H9 (cell line): ENCODE measurements at regions not wholly inside any gene's neighbourhood (a gene's known extent, or its start where the extent isn't known, plus 50 kb on each side); places are given as distances from the start of the nearest gene placed in this dataset.

Source experiments
- DNase-seq: peaks from one replicate; pipeline ENCODE4 v3.0.0-alpha.2; 2017
- H2AFZ ChIP-seq: one replicate; pipeline ENCODE4 v1.6.1; 2013; ENCODE audit warnings: mild to moderate bottlenecking, low read length, control low read depth, moderate library complexity
- H2AK5ac ChIP-seq: 2 replicates; pipeline ENCODE4 v1.6.1; 2013; ENCODE audit warnings: low read length, control low read depth, mixed read lengths; ENCODE audit not compliant: insufficient read length
- H2BK120ac ChIP-seq: one replicate; pipeline ENCODE4 v1.6.1; 2013; ENCODE audit warnings: low read depth, mild to moderate bottlenecking, low read length, control low read depth, inconsistent platforms; ENCODE audit not compliant: poor library complexity, severe bottlenecking
- H2BK12ac ChIP-seq: 2 replicates; pipeline ENCODE4 v1.6.1; 2013; ENCODE audit warnings: low read length, control low read depth, mixed read lengths, low read depth; ENCODE audit not compliant: insufficient read length
- H2BK15ac ChIP-seq: 2 replicates; pipeline ENCODE4 v1.6.1; 2013; ENCODE audit warnings: low read depth, low read length, control low read depth
- H2BK20ac ChIP-seq: one replicate; pipeline ENCODE4 v1.6.1; 2013; ENCODE audit warnings: low read depth, mild to moderate bottlenecking, low read length, control low read depth, inconsistent platforms; ENCODE audit not compliant: poor library complexity, severe bottlenecking
- H2BK5ac ChIP-seq: 2 replicates; pipeline ENCODE4 v1.6.1; 2013; ENCODE audit warnings: low read length, control low read depth, mixed read lengths; ENCODE audit not compliant: insufficient read length
- H3K14ac ChIP-seq: 2 replicates; pipeline ENCODE4 v1.6.1; 2013; ENCODE audit warnings: low read length, control low read depth; ENCODE audit not compliant: insufficient read depth
- H3K18ac ChIP-seq: 2 replicates; pipeline ENCODE4 v1.6.1; 2013; ENCODE audit warnings: low read depth, mild to moderate bottlenecking, mixed read lengths, low read length, control low read depth; ENCODE audit not compliant: insufficient read length
- H3K23ac ChIP-seq: 2 replicates; pipeline ENCODE4 v1.6.1; 2013; ENCODE audit warnings: low read length, control low read depth, mixed read lengths, low read depth; ENCODE audit not compliant: insufficient read length
- H3K23me2 ChIP-seq: 2 replicates; pipeline ENCODE4 v1.6.1; 2013; ENCODE audit warnings: low read depth, mild to moderate bottlenecking, mixed read lengths, low read length, control low read depth; ENCODE audit not compliant: insufficient read length, poor library complexity, severe bottlenecking
- H3K27ac ChIP-seq: 2 replicates; pipeline ENCODE4 v1.5.1; 2013; ENCODE audit warnings: low read length, control low read depth, mixed read lengths, low read depth; ENCODE audit not compliant: insufficient read length
- H3K27me3 ChIP-seq: 2 replicates; pipeline ENCODE4 v1.6.1; 2013; ENCODE audit warnings: low read length, control low read depth, inconsistent platforms; ENCODE audit not compliant: insufficient read depth
- H3K4ac ChIP-seq: 2 replicates; pipeline ENCODE4 v1.6.1; 2013; ENCODE audit warnings: low read depth, mild to moderate bottlenecking, control low read depth, inconsistent platforms, low read length, moderate library complexity
- H3K4me1 ChIP-seq: 2 replicates; pipeline ENCODE4 v1.6.1; 2013; ENCODE audit warnings: low read length, control low read depth, inconsistent platforms; ENCODE audit not compliant: insufficient read depth
- H3K4me2 ChIP-seq: 2 replicates; pipeline ENCODE4 v1.6.1; 2013; ENCODE audit warnings: low read length, control low read depth, mixed read lengths; ENCODE audit not compliant: insufficient read length, insufficient read depth
- H3K56ac ChIP-seq: 2 replicates; pipeline ENCODE4 v1.6.1; 2013; ENCODE audit warnings: low read depth, mild to moderate bottlenecking, mixed read lengths, low read length, control low read depth; ENCODE audit not compliant: insufficient read length
- H3K79me1 ChIP-seq: 2 replicates; pipeline ENCODE4 v1.6.1; 2013; ENCODE audit warnings: low read depth, mild to moderate bottlenecking, moderate library complexity, low read length, control low read depth, inconsistent platforms; ENCODE audit not compliant: insufficient read depth, poor library complexity, severe bottlenecking
- H3K79me2 ChIP-seq: 2 replicates; pipeline ENCODE4 v1.6.1; 2013; ENCODE audit warnings: low read length, control low read depth, inconsistent platforms; ENCODE audit not compliant: insufficient read depth
- H3K9ac ChIP-seq: 2 replicates; pipeline ENCODE4 v1.6.1; 2013; ENCODE audit warnings: low read length, control low read depth, mixed read lengths; ENCODE audit not compliant: insufficient read length; ENCODE audit errors: extremely low read depth
- H3K9me3 ChIP-seq: one replicate; pipeline ENCODE4 v1.6.1; 2013; ENCODE audit warnings: low read depth, low read length, inconsistent platforms; ENCODE audit not compliant: control insufficient read depth
- H3T11ph ChIP-seq: one replicate; pipeline ENCODE4 v1.6.1; 2013; ENCODE audit warnings: mild to moderate bottlenecking, low read length, control low read depth, inconsistent platforms
- H4K20me1 ChIP-seq: one replicate; pipeline ENCODE4 v1.6.1; 2013; ENCODE audit not compliant: control insufficient read depth, insufficient read length, insufficient read depth
- H4K5ac ChIP-seq: 2 replicates; pipeline ENCODE4 v1.6.1; 2013; ENCODE audit warnings: low read depth, mild to moderate bottlenecking, mixed read lengths, low read length, control low read depth; ENCODE audit not compliant: insufficient read length
- H4K8ac ChIP-seq: replicated peaks from 2 replicates; pipeline ENCODE4 v1.6.1; 2013; ENCODE audit warnings: low read length, control low read depth, mixed read lengths, low read depth; ENCODE audit not compliant: insufficient read length
- H4K91ac ChIP-seq: 2 replicates; pipeline ENCODE4 v1.6.1; 2013; ENCODE audit warnings: low read depth, mild to moderate bottlenecking, moderate library complexity, mixed read lengths, low read length, control low read depth; ENCODE audit not compliant: insufficient read length
- H3K27ac Mint-ChIP-seq, 3 experiments: 2 replicates in 2 of 3; 3 replicates in 1 of 3; pipeline ENCODE4 v1.8.0; 2020 to 2021; ENCODE audit warnings: mixed read lengths in 3 of 3, mild to moderate bottlenecking in 1 of 3, moderate library complexity in 1 of 3
- H3K27me3 Mint-ChIP-seq: 2 replicates; pipeline ENCODE4 v1.8.0; 2021; ENCODE audit warnings: low read depth, mild to moderate bottlenecking, moderate library complexity, mixed read lengths
- H3K36me3 Mint-ChIP-seq, 3 experiments: 2 replicates in 2 of 3; 3 replicates in 1 of 3; pipeline ENCODE4 v1.8.0; 2020 to 2021; ENCODE audit warnings: low read depth in 3 of 3, mixed read lengths in 3 of 3; ENCODE audit not compliant: insufficient read depth in 1 of 3
- H3K4me1 Mint-ChIP-seq, 2 experiments: 2 replicates each; pipeline ENCODE4 v1.8.0; 2020; ENCODE audit warnings: mixed read lengths in 2 of 2
- H3K4me3 Mint-ChIP-seq, 2 experiments: 2 replicates in 1 of 2; 3 replicates in 1 of 2; pipeline ENCODE4 v1.8.0; 2020 to 2021; ENCODE audit warnings: mild to moderate bottlenecking in 2 of 2, mixed read lengths in 2 of 2, moderate library complexity in 1 of 2
- H3K9me3 Mint-ChIP-seq, 2 experiments: 2 replicates in 1 of 2; 3 replicates in 1 of 2; pipeline ENCODE4 v1.8.0; 2020; ENCODE audit warnings: mild to moderate bottlenecking in 2 of 2, mixed read lengths in 2 of 2, moderate library complexity in 1 of 2
- CTCF ChIP-seq: fragments of 200-600 bp; sonication (generic); conservative IDR thresholded peaks from 3 replicates; pipeline ENCODE4 v1.8.0; 2021; ENCODE audit warnings: antibody characterized with exemption, mild to moderate bottlenecking

GRCh38 chr2:198711484-198711883, 746.3 kb downstream of the SATB2 start:
- no peak overlapping the region for H3T11ph ChIP-seq
- Mint-ChIP-seq H3K9me3 (no peaks in the 10 kb centered on the region), H3K27me3 (no peaks in the 10 kb centered on the region), H3K4me1 (peaks cover 0 to 6% of the 10 kb centered on the region in 2 experiments; a peak in 3 of 4 replicates), H3K36me3 (no peaks in the 10 kb centered on the region), H3K27ac (peak overlapping the region in 1 of 3 experiments; percentile 8; a peak in 3 of 7 replicates), H3K4me3 (no peak overlapping the region)
- H4K5ac ChIP-seq = no peak overlapping the region
- no peak overlapping the region for H3K4ac ChIP-seq
- no peaks in the 10 kb centered on the region for H3K23me2 ChIP-seq
- no peak overlapping the region for H3K27ac ChIP-seq
- no peak overlapping the region for H3K14ac ChIP-seq
- H4K8ac ChIP-seq = no peak overlapping the region
- no peaks in the 10 kb centered on the region for H3K27me3 ChIP-seq
- no peak overlapping the region for H3K18ac ChIP-seq
- no peaks in the 10 kb centered on the region for H3K79me1 ChIP-seq
- no peak for TF ChIP-seq CTCF
- H2BK15ac ChIP-seq = no peak overlapping the region
- H4K20me1 ChIP-seq = no peaks in the 10 kb centered on the region
- no peak overlapping the region for H3K9ac ChIP-seq
- H2BK20ac ChIP-seq = no peak overlapping the region
- H3K4me1 ChIP-seq = no peaks in the 10 kb centered on the region
- H2BK5ac ChIP-seq = no peak overlapping the region
- no peak overlapping the region for H2AK5ac ChIP-seq
- no peak overlapping the region for H2AFZ ChIP-seq
- H3K9me3 ChIP-seq = no peaks in the 10 kb centered on the region
- H3K56ac ChIP-seq = no peak overlapping the region
- no peak overlapping the region for H4K91ac ChIP-seq
- H3K23ac ChIP-seq = no peak overlapping the region
- no peaks in the 10 kb centered on the region for H3K79me2 ChIP-seq
- H2BK120ac ChIP-seq = no peak overlapping the region
- no peak overlapping the region for H2BK12ac ChIP-seq
- no peak for DNase-seq
- H3K4me2 ChIP-seq = no peak overlapping the region
